ENCODE measurements at regions not wholly inside any gene's neighbourhood (a gene's known extent, or its start where the extent isn't known, plus 50 kb on each side); places are given as distances from the start of the nearest gene placed in this dataset.
"Not testable (repeated sequence)": the region's sequence is repeated elsewhere in the genome, so short reads cannot be mapped to it uniquely, and the experiment has no call there.

DNA sequence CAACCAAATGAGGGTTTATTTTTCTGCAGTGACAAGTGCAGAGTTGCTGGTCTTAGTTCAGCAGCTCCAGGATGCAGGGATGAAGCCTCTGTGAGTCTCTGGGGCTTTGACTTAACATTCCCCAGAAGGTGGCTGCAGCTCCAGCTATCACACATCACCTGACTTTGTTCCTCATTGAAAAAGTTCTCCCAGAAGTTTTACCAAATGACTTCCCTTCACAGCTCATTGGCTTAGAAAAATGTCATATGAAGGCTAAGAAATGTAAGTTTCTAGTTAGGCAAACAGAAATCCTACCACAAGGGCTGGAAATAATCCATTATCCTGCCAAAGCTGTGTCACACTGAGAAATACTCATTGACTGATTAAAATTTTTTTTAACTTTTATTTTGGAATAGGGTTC, 184.9 kb downstream of the MINAR1 start:
- TF ChIP-seq, protein P1, sequence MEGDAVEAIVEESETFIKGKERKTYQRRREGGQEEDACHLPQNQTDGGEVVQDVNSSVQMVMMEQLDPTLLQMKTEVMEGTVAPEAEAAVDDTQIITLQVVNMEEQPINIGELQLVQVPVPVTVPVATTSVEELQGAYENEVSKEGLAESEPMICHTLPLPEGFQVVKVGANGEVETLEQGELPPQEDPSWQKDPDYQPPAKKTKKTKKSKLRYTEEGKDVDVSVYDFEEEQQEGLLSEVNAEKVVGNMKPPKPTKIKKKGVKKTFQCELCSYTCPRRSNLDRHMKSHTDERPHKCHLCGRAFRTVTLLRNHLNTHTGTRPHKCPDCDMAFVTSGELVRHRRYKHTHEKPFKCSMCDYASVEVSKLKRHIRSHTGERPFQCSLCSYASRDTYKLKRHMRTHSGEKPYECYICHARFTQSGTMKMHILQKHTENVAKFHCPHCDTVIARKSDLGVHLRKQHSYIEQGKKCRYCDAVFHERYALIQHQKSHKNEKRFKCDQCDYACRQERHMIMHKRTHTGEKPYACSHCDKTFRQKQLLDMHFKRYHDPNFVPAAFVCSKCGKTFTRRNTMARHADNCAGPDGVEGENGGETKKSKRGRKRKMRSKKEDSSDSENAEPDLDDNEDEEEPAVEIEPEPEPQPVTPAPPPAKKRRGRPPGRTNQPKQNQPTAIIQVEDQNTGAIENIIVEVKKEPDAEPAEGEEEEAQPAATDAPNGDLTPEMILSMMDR (IDR thresholded peaks at IDR 0.05): no peak
- no peak for ATAC-seq (ENCODE audit: low FRiP score)
- no peak for DNase-seq (ENCODE audit: low spot score)

DNA sequence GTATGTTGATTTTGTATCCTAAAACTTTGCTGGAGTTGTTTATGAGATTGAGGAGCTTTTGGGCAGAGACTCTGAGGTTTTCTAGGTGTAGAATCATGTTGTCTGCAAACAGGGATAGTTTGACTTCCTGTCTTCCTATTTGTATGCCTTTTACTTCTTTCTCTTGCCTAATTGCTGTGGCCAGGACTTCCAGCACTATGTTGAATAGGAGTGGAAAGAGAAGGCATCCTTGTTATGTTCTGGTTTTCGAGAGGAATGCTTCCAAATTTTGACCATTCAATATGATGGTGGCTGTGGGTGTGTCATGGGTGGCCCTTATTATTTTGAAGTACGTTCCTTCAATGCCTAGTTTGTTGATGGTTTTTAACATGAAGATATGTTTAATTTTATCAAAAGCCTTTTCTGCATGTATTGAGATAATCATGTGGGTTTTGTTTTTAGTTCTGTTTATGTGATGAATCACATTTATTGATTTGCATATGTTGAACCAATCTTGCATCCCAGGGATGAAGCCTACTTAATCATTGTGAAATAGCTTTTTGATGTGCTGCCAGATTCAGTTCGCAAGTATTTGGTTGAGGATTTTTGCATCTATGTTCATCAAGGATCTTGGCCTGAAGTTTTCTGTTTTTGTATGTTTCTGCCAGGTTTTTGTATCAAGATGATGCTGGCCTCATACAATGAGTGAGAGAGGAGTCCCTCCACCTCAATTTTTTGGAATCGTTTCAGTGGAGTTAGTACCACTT, 188.1 kb downstream of the MINAR1 start:
- TF ChIP-seq, protein P1 (IDR thresholded peaks at IDR 0.05): no peak
- no peak for ATAC-seq (ENCODE audit: low FRiP score)
- no peak for DNase-seq (ENCODE audit: low spot score)

- not testable (repeated sequence) for DNase-seq (ENCODE audit: low spot score); ATAC-seq (ENCODE audit: low FRiP score)
Measured at GRCh38 chr15:79621805-79622204, 189.7 kb downstream of the MINAR1 start.

- TF ChIP-seq, protein P1 (IDR thresholded peaks at IDR 0.05): no peak
- ATAC-seq (ENCODE audit: low FRiP score) (no peak), DNase-seq (ENCODE audit: low spot score) (no peak)
Measured at GRCh38 chr15:79623488-79623887, 191.4 kb downstream of the MINAR1 start.

DNA sequence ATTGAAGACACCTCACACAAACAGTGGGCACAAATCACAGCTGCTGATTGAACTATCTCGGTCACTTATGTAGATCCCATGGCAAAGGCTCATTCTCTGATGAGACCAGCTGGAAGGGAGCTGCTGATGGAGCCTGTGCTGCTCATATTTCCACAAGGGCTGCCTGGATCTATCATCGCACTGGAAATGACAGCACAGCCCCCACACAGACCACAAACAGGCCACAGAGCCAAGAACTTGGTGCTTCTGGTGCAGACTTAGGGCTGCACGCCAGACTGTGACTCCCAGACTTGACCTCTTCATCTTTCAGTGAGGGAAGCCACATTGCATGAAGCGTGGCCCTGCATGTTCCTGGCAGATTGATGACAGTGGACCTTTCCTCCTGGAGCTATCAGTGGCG, 197.6 kb downstream of the MINAR1 start:
- TF ChIP-seq, protein P1 (IDR thresholded peaks at IDR 0.05): no peak
- no peak for ATAC-seq (ENCODE audit: low FRiP score)

GRCh38 chr15:79632457-79632856, 200.3 kb downstream of the MINAR1 start:
- TF ChIP-seq, protein P1 (IDR thresholded peaks at IDR 0.05): no peak
- DNase-seq (ENCODE audit: low spot score) (no peak), ATAC-seq (ENCODE audit: low FRiP score) (no peak)

More for the DNA sequence above, 197.6 kb downstream of the MINAR1 start:
- no peak for DNase-seq (ENCODE audit: low spot score)

- TF ChIP-seq, protein P1 (IDR thresholded peaks at IDR 0.05): no peak
- no peak for DNase-seq (ENCODE audit: low spot score)
- ATAC-seq (ENCODE audit: low FRiP score): no peak
Measured at GRCh38 chr15:79635149-79635771, 203.1 kb downstream of the MINAR1 start.
